Stimulated activated CD4-positive, alpha-beta T cell treated with anti-CD3 and anti-CD28 coated beads, Interleukin-1b, Interleukin-23, amount 100 ng/mL, for 1 hour (primary cell): ENCODE measurements at regions not wholly inside any gene's neighbourhood (a gene's known extent, or its start where the extent isn't known, plus 50 kb on each side); places are given as distances from the start of the nearest gene placed in this dataset.

ENCODE experiments used
- DNase-seq, 2 donors: peaks; one replicate each; pipeline ENCODE4 v3.0.0-alpha.2; 2020; ENCODE audit warnings: low read depth in 2 of 2

DNA sequence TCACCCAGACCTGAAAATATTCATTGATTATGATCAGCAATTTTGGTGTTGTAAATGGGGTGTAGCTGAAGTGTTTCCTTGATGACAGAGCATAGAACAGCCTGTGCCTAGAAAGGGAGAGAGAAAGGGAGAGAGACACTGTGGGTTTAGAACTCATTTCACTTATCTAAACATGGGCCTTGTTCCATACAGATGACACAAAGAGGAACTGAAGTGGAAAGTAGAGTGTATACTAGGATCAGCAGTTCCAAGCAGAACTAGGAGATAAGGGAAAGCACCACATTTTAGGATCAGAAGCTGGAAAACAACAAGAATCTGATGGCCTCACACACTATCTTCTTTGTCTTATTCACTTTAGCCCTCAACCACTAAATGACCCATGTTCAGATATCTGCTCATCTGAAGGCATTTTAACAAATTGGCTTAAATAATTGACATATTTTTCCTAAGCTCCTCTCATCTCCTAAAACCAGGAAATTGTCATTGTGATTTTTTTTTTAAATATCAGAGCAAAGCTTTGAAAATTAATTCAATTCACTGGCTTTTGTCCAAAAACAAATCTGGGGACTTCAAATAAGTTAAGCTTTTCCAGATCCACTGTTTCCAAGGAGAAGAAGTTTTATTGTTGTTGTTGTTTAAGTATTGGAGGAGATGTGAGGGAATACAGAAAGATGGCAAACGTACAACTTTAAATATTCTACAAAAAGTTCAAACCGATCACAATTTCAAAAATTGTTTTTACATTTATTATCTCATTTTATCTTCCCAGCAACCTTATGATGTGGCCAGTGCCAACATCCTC, 103.8 kb downstream of the LYPLAL1 start:
- DNase-seq: no peak

GRCh38 chr1:219276049-219276738, 102.5 kb downstream of the LYPLAL1 start:
- DNase-seq: no peak

GRCh38 chr1:219273088-219273686, 99.5 kb downstream of the LYPLAL1 start:
- no peak for DNase-seq

GRCh38 chr1:219271818-219272535, 98.3 kb downstream of the LYPLAL1 start:
- DNase-seq: no peak

DNA sequence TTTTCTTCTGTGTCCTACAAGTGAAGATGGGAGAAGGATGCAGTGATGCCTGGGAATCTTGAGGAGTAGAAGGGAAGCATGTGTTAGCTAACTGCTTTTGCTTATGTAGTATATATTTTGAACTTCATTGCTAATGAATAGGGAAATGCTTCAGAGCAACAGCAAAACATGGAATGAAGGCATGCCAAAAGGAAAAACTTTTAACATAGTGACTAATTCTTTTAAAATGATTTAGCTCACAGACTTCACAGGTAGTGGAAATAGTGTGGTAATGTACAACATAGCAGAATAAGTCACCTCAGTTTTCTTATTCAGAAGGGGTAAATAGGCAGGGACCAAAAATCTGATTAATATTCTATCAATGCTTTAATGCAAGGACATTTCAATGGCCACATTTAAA, 95.5 kb downstream of the LYPLAL1 start:
- no peak for DNase-seq

DNA sequence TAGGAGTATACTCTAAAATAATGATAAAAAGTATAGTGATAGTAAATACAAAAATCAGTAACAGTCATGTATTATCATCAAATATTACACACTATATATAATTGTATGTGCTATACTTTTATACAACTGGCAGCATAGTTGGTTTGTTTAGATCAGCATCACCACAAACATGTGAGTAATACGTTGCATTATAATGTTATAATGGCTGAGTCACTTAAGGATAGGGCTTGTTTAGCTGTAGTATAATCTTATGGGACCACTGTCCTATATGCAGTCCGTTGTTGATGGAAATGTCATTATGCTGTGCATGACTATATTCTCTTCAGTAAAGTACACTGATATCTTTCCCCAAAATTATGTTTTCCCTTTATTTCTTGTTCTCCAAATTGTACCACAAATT, 92.8 kb downstream of the LYPLAL1 start:
- DNase-seq: no peak

GRCh38 chr1:219265026-219265515, 91.4 kb downstream of the LYPLAL1 start:
- no peak for DNase-seq

GRCh38 chr1:219264561-219264960, 90.9 kb downstream of the LYPLAL1 start:
- DNase-seq: no peak
